Testis (tissue), 2 donors: ENCODE measurements at regions not wholly inside any gene's neighbourhood (a gene's known extent, or its start where the extent isn't known, plus 50 kb on each side); places are given as distances from the start of the nearest gene placed in this dataset.

Experiments used
- CTCF ChIP-seq, 3 experiments: fragments of 450-650 bp in 2 of 3; fragments of 200-600 bp in 1 of 3; sonication (generic) in 1 of 3; IDR thresholded peaks; one replicate each; pipeline ENCODE4 v1.5.1; 2016 to 2019; ENCODE audit warnings: antibody characterized with exemption in 3 of 3, mild to moderate bottlenecking in 2 of 3, moderate library complexity in 1 of 3
- POLR2A ChIP-seq: fragments of 450-650 bp; IDR thresholded peaks from one replicate; pipeline ENCODE4 v1.6.1; 2017; ENCODE audit warnings: antibody characterized with exemption, mild to moderate bottlenecking, moderate library complexity

GRCh38 chr1:170790651-170791071, 126.7 kb downstream of the PRRX1 start:
- TF ChIP-seq POLR2A (no peak), CTCF (IDR thresholded peaks at IDR 0.05) (no peak)
